Thyroid gland (tissue), 4 donors: ENCODE measurements at regions not wholly inside any gene's neighbourhood (a gene's known extent, or its start where the extent isn't known, plus 50 kb on each side); places are given as distances from the start of the nearest gene placed in this dataset.

Experiments
- DNase-seq, 2 donors: peaks; one replicate each; pipeline ENCODE4 v3.0.0-alpha.2; 2019
- H3K27ac ChIP-seq, 3 donors: fragments of 200-600 bp; sonication (generic); 1 replicate in 2 of 3; 2 replicates in 1 of 3; pipeline ENCODE4 v1.5.1; 2016 to 2019; ENCODE audit warnings: mild to moderate bottlenecking in 1 of 3, moderate library complexity in 1 of 3
- H3K27me3 ChIP-seq: fragments of 200-600 bp; sonication (generic); one replicate; pipeline ENCODE4 v1.5.1; 2019
- H3K36me3 ChIP-seq, 2 donors: fragments of 200-600 bp; sonication (generic); one replicate each; pipeline ENCODE4 v1.5.1; 2016 to 2019
- H3K4me1 ChIP-seq, 2 donors: fragments of 200-600 bp; sonication (generic); one replicate each; pipeline ENCODE4 v1.5.1; 2017 to 2019
- H3K4me3 ChIP-seq, 3 donors: fragments of 200-600 bp; sonication (generic); replicated peaks in 1 of 3; 1 replicate in 2 of 3; 2 replicates in 1 of 3; pipeline ENCODE4 v1.5.1; 2016; ENCODE audit warnings: mild to moderate bottlenecking in 1 of 3
- H3K9me3 ChIP-seq: fragments of 200-600 bp; sonication (generic); one replicate; pipeline ENCODE4 v1.5.1; 2017
- CTCF ChIP-seq, 6 experiments: fragments of 200-600 bp in 3 of 6; fragments of 450-650 bp in 3 of 6; sonication (generic) in 3 of 6; IDR thresholded peaks; one replicate each; pipeline ENCODE4 v1.5.1; 2016 to 2019; ENCODE audit warnings: antibody characterized with exemption in 6 of 6, mild to moderate bottlenecking in 2 of 6, inconsistent platforms in 1 of 6, moderate library complexity in 1 of 6
- POLR2A ChIP-seq, 2 donors: fragments of 450-650 bp; IDR thresholded peaks; one replicate each; pipeline ENCODE4 v1.6.1; 2017; ENCODE audit warnings: antibody characterized with exemption in 2 of 2, mild to moderate bottlenecking in 2 of 2, moderate library complexity in 1 of 2
- WGBS, 2 donors: methylation state at CpG; one replicate each; pipeline ENCODE4 v1.1.5; 2017; 5-methylcytosine and 5-hydroxymethylcytosine counted together
- intact Hi-C: fragments of 100-400 bp; cut with DNase I; formaldehyde crosslinking; loops from one replicate; pipeline ENCODE4 v1.15.1; 2023

- Histone ChIP-seq H3K4me1 (no peaks in the 10 kb centered on the region), H3K27me3 (no peaks in the 10 kb centered on the region), H3K27ac (no peak overlapping the region), H3K36me3 (no peaks in the 10 kb centered on the region), H3K9me3 (no peaks in the 10 kb centered on the region), H3K4me3 (no peak overlapping the region)
- intact Hi-C loops = no loop called here
- WGBS, 2 donors = 88 to 89% methylated on average over 5 of the region's 5 CpGs
- DNase-seq = no peak
- TF ChIP-seq POLR2A (IDR thresholded peaks at IDR 0.05) (no peak), CTCF (IDR thresholded peaks at IDR 0.05) (no peak)
Observed at GRCh38 chr17:70989280-70989679, 819.9 kb downstream of the KCNJ2 start.

- TF ChIP-seq CTCF (IDR thresholded peaks at IDR 0.05) (no peak), POLR2A (IDR thresholded peaks at IDR 0.05) (no peak)
- Histone ChIP-seq H3K27ac (no peak overlapping the region), H3K4me3 (no peak overlapping the region), H3K27me3 (no peaks in the 10 kb centered on the region), H3K36me3 (no peaks in the 10 kb centered on the region), H3K9me3 (no peaks in the 10 kb centered on the region), H3K4me1 (no peaks in the 10 kb centered on the region)
- intact Hi-C loops = no loop called here
- WGBS, 2 donors = 78 to 82% methylated on average over 2 of the region's 2 CpGs
- no peak for DNase-seq
Observed at GRCh38 chr17:70994194-70994593, 824.9 kb downstream of the KCNJ2 start.

GRCh38 chr17:70995997-70996396 lies 826.7 kb downstream of the KCNJ2 start:
- Histone ChIP-seq H3K4me1 (no peaks in the 10 kb centered on the region), H3K4me3 (no peak overlapping the region), H3K9me3 (no peaks in the 10 kb centered on the region), H3K27ac (no peak overlapping the region), H3K36me3 (no peaks in the 10 kb centered on the region), H3K27me3 (no peaks in the 10 kb centered on the region)
- DNase-seq = no peak
- no peak for TF ChIP-seq POLR2A (IDR thresholded peaks at IDR 0.05)
- TF ChIP-seq CTCF (IDR thresholded peaks at IDR 0.05) = no peak
- intact Hi-C loops = no loop called here

- Histone ChIP-seq H3K9me3 (no peaks in the 10 kb centered on the region), H3K4me1 (no peaks in the 10 kb centered on the region), H3K36me3 (no peaks in the 10 kb centered on the region), H3K27me3 (no peaks in the 10 kb centered on the region), H3K27ac (no peak overlapping the region), H3K4me3 (no peak overlapping the region)
- WGBS, 2 donors = 75% methylated on average over 12 of the region's 12 CpGs
- intact Hi-C loops = no loop called here
- no peak for DNase-seq
- no peak for TF ChIP-seq CTCF (IDR thresholded peaks at IDR 0.05)
- no peak for TF ChIP-seq POLR2A (IDR thresholded peaks at IDR 0.05)
Observed at GRCh38 chr17:71003736-71004135, 834.4 kb downstream of the KCNJ2 start.

- Histone ChIP-seq H3K27ac (no peak overlapping the region), H3K36me3 (no peaks in the 10 kb centered on the region), H3K27me3 (no peaks in the 10 kb centered on the region), H3K4me1 (no peaks in the 10 kb centered on the region), H3K9me3 (no peaks in the 10 kb centered on the region), H3K4me3 (no peak overlapping the region)
- DNase-seq = no peak
- 91 to 95% methylated on average over 6 of the region's 6 CpGs for WGBS, 2 donors
- intact Hi-C loops = no loop called here
- TF ChIP-seq CTCF (IDR thresholded peaks at IDR 0.05) = no peak
- no peak for TF ChIP-seq POLR2A (IDR thresholded peaks at IDR 0.05)
Observed at GRCh38 chr17:71004413-71004812, 835.1 kb downstream of the KCNJ2 start.
